ENCODE measurements at regions not wholly inside any gene's neighbourhood (a gene's known extent, or its start where the extent isn't known, plus 50 kb on each side); places are given as distances from the start of the nearest gene placed in this dataset.

DNA sequence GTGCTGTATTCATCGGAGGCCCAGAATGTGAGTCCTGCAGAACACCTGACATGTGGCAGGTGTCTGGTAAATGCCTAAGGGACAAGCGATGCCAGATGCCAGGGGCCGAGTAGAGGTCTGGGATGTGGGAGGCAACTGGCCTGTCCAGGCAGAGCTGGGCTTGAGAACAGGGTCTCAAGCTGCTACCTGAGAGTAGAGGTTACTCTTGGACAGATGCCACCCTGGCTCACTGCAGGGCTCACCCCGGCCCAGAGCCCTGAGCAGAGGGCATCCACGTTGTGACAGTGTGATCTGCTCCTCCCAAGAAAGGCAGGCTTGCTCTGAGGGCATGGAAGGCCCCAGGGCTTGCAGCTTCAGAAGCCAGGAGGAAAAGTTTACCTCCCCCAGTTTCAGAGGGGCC lies 692.0 kb upstream of the ID2 start:
- Histone ChIP-seq H2BK12ac (ENCODE audit: insufficient read length, low read depth, low read length) (no peak overlapping the region), H2BK5ac (ENCODE audit: insufficient read length, low read length) (no peak overlapping the region), H3K23ac (ENCODE audit: insufficient read length, low read depth, low read length) (no peak overlapping the region), H3K9ac (ENCODE audit: extremely low read depth, insufficient read length, low read length) (no peak overlapping the region), H2BK120ac (ENCODE audit: low read depth, low read length, poor library complexity, severe bottlenecking) (no peak overlapping the region), H4K91ac (ENCODE audit: insufficient read length, low read depth, low read length) (no peak overlapping the region), H2BK15ac (ENCODE audit: low read depth, low read length) (no peak overlapping the region; the same call in 1 of the 2 replicates), H3K79me2 (ENCODE audit: insufficient read depth, low read length) (no peaks in the 10 kb centered on the region), H3K14ac (ENCODE audit: insufficient read depth, low read length) (no peak overlapping the region), H3K18ac (ENCODE audit: insufficient read length, low read depth, low read length) (no peak overlapping the region), H3K4ac (ENCODE audit: low read depth, low read length) (no peak overlapping the region), H3K4me2 (ENCODE audit: insufficient read depth, insufficient read length, low read length) (no peak overlapping the region), H4K8ac (replicated peaks; ENCODE audit: insufficient read length, low read depth, low read length) (no peak overlapping the region), H3T11ph (ENCODE audit: low read length) (no peak overlapping the region), H3K4me1 (ENCODE audit: insufficient read depth, low read length) (no peaks in the 10 kb centered on the region), H2AFZ (ENCODE audit: low read length) (no peak overlapping the region), H2AK5ac (ENCODE audit: insufficient read length, low read length) (no peak overlapping the region), H3K79me1 (ENCODE audit: insufficient read depth, low read depth, low read length, poor library complexity, severe bottlenecking) (no peaks in the 10 kb centered on the region), H2BK20ac (ENCODE audit: low read depth, low read length, poor library complexity, severe bottlenecking) (no peak overlapping the region), H3K27me3 (ENCODE audit: insufficient read depth, low read length) (no peaks in the 10 kb centered on the region), H4K20me1 (ENCODE audit: control insufficient read depth, insufficient read depth, insufficient read length) (no peaks in the 10 kb centered on the region), H3K9me3 (ENCODE audit: control insufficient read depth, low read depth, low read length) (no peaks in the 10 kb centered on the region), H4K5ac (ENCODE audit: insufficient read length, low read depth, low read length) (no peak overlapping the region), H3K23me2 (ENCODE audit: insufficient read length, low read depth, low read length, poor library complexity, severe bottlenecking) (no peaks in the 10 kb centered on the region), H3K56ac (ENCODE audit: insufficient read length, low read depth, low read length) (no peak overlapping the region), H3K27ac (ENCODE audit: insufficient read length, low read depth, low read length) (no peak overlapping the region)
- H3K9me3 Mint-ChIP-seq = no peaks in the 10 kb centered on the region
- H3K27ac Mint-ChIP-seq = no peak overlapping the region
- TF ChIP-seq, protein P1, sequence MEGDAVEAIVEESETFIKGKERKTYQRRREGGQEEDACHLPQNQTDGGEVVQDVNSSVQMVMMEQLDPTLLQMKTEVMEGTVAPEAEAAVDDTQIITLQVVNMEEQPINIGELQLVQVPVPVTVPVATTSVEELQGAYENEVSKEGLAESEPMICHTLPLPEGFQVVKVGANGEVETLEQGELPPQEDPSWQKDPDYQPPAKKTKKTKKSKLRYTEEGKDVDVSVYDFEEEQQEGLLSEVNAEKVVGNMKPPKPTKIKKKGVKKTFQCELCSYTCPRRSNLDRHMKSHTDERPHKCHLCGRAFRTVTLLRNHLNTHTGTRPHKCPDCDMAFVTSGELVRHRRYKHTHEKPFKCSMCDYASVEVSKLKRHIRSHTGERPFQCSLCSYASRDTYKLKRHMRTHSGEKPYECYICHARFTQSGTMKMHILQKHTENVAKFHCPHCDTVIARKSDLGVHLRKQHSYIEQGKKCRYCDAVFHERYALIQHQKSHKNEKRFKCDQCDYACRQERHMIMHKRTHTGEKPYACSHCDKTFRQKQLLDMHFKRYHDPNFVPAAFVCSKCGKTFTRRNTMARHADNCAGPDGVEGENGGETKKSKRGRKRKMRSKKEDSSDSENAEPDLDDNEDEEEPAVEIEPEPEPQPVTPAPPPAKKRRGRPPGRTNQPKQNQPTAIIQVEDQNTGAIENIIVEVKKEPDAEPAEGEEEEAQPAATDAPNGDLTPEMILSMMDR (conservative IDR thresholded peaks at IDR 0.05) = no peak
- H3K27me3 Mint-ChIP-seq (ENCODE audit: low read depth) = peaks cover 2% of the 10 kb centered on the region
- H3K36me3 Mint-ChIP-seq (ENCODE audit: insufficient read depth in 1 of 3, low read depth in 3 of 3) = peaks cover 0 to 2% (median 0%) of the 10 kb centered on the region in 3 experiments; a peak in 2 of 7 replicates
- H3K4me1 Mint-ChIP-seq = peaks cover 0 to 5% of the 10 kb centered on the region in 2 experiments; a peak in 1 of 4 replicates
- DNase-seq = no peak
- no CpG with 5 or more reads among the region's 5 CpGs for WGBS (ENCODE audit: extremely low coverage, insufficient read length, low lambda C conversion rate)
- H3K4me3 Mint-ChIP-seq = no peak overlapping the region

Data from H9 (cell line).